Trophoblast cell (in vitro differentiated cells and primary cell): ENCODE measurements at regions not wholly inside any gene's neighbourhood (a gene's known extent, or its start where the extent isn't known, plus 50 kb on each side); places are given as distances from the start of the nearest gene placed in this dataset.

Experiments used
- DNase-seq, 2 donors: peaks; one replicate each; pipeline ENCODE4 v3.0.0-alpha.2; 2016
- H2AFZ ChIP-seq: 2 replicates; pipeline ENCODE4 v1.6.1; 2013; ENCODE audit warnings: low read length, moderate library complexity, mild to moderate bottlenecking; ENCODE audit not compliant: insufficient read depth, poor library complexity
- H2AK5ac ChIP-seq: 2 replicates; pipeline ENCODE4 v1.6.1; 2013; ENCODE audit warnings: mild to moderate bottlenecking, low read length
- H2BK120ac ChIP-seq: 2 replicates; pipeline ENCODE4 v1.6.1; 2013; ENCODE audit warnings: low read length, mild to moderate bottlenecking, moderate library complexity; ENCODE audit not compliant: insufficient read depth, poor library complexity
- H2BK12ac ChIP-seq: 2 replicates; pipeline ENCODE4 v1.6.1; 2013; ENCODE audit warnings: mild to moderate bottlenecking, low read length, moderate library complexity
- H2BK5ac ChIP-seq: 2 replicates; pipeline ENCODE4 v1.6.1; 2013; ENCODE audit warnings: low read length, low read depth, moderate library complexity, mild to moderate bottlenecking; ENCODE audit not compliant: poor library complexity
- H3K14ac ChIP-seq: 2 replicates; pipeline ENCODE4 v1.6.1; 2013; ENCODE audit warnings: mild to moderate bottlenecking, low read length
- H3K18ac ChIP-seq: 2 replicates; pipeline ENCODE4 v1.6.1; 2013; ENCODE audit warnings: mild to moderate bottlenecking, low read length
- H3K23ac ChIP-seq: 2 replicates; pipeline ENCODE4 v1.6.1; 2013; ENCODE audit warnings: low read length
- H3K27ac ChIP-seq: 2 replicates; pipeline ENCODE4 v1.5.1; 2013; ENCODE audit warnings: low read depth, mild to moderate bottlenecking, inconsistent platforms, low read length, moderate library complexity
- H3K27me3 ChIP-seq: 2 replicates; pipeline ENCODE4 v1.6.1; 2013; ENCODE audit warnings: inconsistent platforms, mild to moderate bottlenecking, low read length, moderate library complexity; ENCODE audit not compliant: insufficient read depth
- H3K36me3 ChIP-seq, 2 experiments: 1 replicate in 1 of 2; 2 replicates in 1 of 2; pipeline ENCODE4 v1.6.1; 2013; ENCODE audit warnings: low read length in 2 of 2, mild to moderate bottlenecking in 2 of 2, moderate library complexity in 1 of 2; ENCODE audit not compliant: insufficient read depth in 2 of 2, control insufficient read depth in 1 of 2
- H3K4ac ChIP-seq: 2 replicates; pipeline ENCODE4 v1.6.1; 2013; ENCODE audit warnings: low read depth, mild to moderate bottlenecking, low read length, moderate library complexity
- H3K4me1 ChIP-seq, 2 experiments: 1 replicate in 1 of 2; 2 replicates in 1 of 2; pipeline ENCODE4 v1.6.1; 2013; ENCODE audit warnings: low read length in 2 of 2, mild to moderate bottlenecking in 2 of 2, moderate library complexity in 1 of 2; ENCODE audit not compliant: insufficient read depth in 2 of 2, control insufficient read depth in 1 of 2
- H3K4me2 ChIP-seq: 2 replicates; pipeline ENCODE4 v1.6.1; 2013; ENCODE audit warnings: inconsistent platforms, mild to moderate bottlenecking, low read length, moderate library complexity
- H3K4me3 ChIP-seq: 2 replicates; pipeline ENCODE4 v1.5.1; 2013; ENCODE audit warnings: mild to moderate bottlenecking, low read depth, low read length, inconsistent platforms
- H3K79me1 ChIP-seq: one replicate; pipeline ENCODE4 v1.6.1; 2013; ENCODE audit warnings: low read length
- H3K79me2 ChIP-seq: 2 replicates; pipeline ENCODE4 v1.6.1; 2013; ENCODE audit warnings: low read length, mild to moderate bottlenecking; ENCODE audit not compliant: control insufficient read depth, insufficient read depth, poor library complexity
- H3K9ac ChIP-seq: 2 replicates; pipeline ENCODE4 v1.6.1; 2013; ENCODE audit warnings: mild to moderate bottlenecking, low read length
- H3K9me3 ChIP-seq: 2 replicates; pipeline ENCODE4 v1.6.1; 2013; ENCODE audit warnings: low read depth, mild to moderate bottlenecking, control low read depth, inconsistent platforms, low read length; ENCODE audit not compliant: insufficient read depth
- H4K12ac ChIP-seq: 2 replicates; pipeline ENCODE4 v1.6.1; 2013; ENCODE audit warnings: low read depth, mild to moderate bottlenecking, low read length, moderate library complexity
- H4K8ac ChIP-seq: 2 replicates; pipeline ENCODE4 v1.6.1; 2013; ENCODE audit warnings: low read depth, mild to moderate bottlenecking, low read length, moderate library complexity
- H4K91ac ChIP-seq: one replicate; pipeline ENCODE4 v1.6.1; 2013; ENCODE audit warnings: low read depth, mild to moderate bottlenecking, low read length, moderate library complexity
- WGBS: extraction: QIAGEN DNeasy Blood & Tissue Kit; methylation state at CpG from one replicate; pipeline ENCODE4 v1.1.7; 2013; ENCODE audit warnings: missing lambda C conversion rate; ENCODE audit not compliant: insufficient read length, insufficient coverage; ENCODE audit errors: extremely low coverage; 5-methylcytosine and 5-hydroxymethylcytosine counted together

DNA sequence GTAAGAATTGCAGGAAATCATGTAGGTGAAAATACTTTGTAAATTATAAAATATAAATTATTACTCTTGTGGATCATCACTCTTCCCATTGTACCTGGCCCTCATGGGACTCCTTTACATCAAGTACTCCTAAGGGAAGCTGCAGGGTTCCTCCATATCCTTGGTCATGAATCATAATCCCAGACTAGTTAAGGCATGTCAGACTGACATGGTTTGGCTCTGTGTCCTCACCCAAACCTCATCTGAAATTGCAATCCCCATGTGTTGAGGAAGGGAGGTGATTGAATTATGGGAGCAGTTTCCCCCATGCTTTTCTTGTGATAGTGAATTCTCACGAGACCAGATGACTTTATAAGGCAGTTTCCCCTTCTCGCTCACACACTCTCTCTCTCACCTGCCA, 77.1 kb downstream of the CMPK2 start:
- Histone ChIP-seq H3K27me3 (no peaks in the 10 kb centered on the region), H3K9ac (no peak overlapping the region), H4K8ac (no peak overlapping the region), H2AK5ac (no peak overlapping the region), H2BK5ac (no peak overlapping the region), H3K14ac (no peak overlapping the region), H3K4me1 (no peaks in the 10 kb centered on the region), H3K79me1 (no peaks in the 10 kb centered on the region), H4K12ac (no peak overlapping the region), H3K9me3 (no peaks in the 10 kb centered on the region), H3K18ac (no peak overlapping the region), H3K27ac (no peak overlapping the region), H2BK120ac (no peak overlapping the region), H2BK12ac (no peak overlapping the region), H3K4me2 (no peak overlapping the region), H2AFZ (no peak overlapping the region), H3K36me3 (no peaks in the 10 kb centered on the region), H4K91ac (no peak overlapping the region), H3K23ac (no peak overlapping the region), H3K4me3 (no peak overlapping the region), H3K4ac (no peak overlapping the region), H3K79me2 (no peaks in the 10 kb centered on the region)
- no CpG with 5 or more reads among the region's 2 CpGs for WGBS
- DNase-seq = no peak

DNA sequence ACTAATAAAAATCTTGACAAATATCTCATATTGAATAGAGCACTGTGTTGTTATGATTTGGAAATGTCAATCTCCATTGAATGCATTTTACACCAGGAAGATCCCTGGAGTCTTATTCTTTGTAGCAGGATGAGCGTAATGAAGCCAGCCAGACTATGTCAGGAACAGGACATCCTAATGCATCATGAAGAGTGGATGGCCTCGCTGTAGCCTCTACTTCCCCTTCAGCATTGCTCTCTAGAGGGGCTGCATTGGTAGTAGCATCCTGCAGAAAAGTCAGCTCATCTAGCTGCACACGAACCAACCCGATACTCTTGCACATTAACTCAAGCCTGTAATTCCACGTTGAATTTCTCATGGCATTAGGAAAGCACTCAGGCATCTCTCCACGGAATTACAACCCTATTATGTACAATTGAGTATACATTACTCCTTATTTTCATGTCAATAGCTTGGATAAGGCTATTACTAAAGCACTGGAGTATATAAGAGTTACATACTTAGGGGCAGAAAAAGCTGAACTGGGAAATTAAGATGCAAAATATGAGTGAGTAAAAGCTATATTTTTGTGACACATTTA, 76.1 kb downstream of the CMPK2 start:
- peaks cover 0 to 8% of the 10 kb centered on the region in 2 experiments for H3K4me1 ChIP-seq
- no peak overlapping the region for H3K4me3 ChIP-seq
- no peaks in the 10 kb centered on the region for H3K36me3 ChIP-seq
- no peak for DNase-seq
- H3K9ac ChIP-seq = no peak overlapping the region
- no peak overlapping the region for H3K4ac ChIP-seq
- H2AFZ ChIP-seq = no peak overlapping the region
- H3K4me2 ChIP-seq = no peak overlapping the region
- H3K27me3 ChIP-seq = no peaks in the 10 kb centered on the region
- no peak overlapping the region for H4K12ac ChIP-seq
- no peak overlapping the region for H2BK120ac ChIP-seq
- no peak overlapping the region for H3K27ac ChIP-seq
- H3K14ac ChIP-seq = no peak overlapping the region
- H2AK5ac ChIP-seq = no peak overlapping the region
- WGBS = no CpG with 5 or more reads among the region's 6 CpGs
- no peak overlapping the region for H4K8ac ChIP-seq
- H3K79me1 ChIP-seq = no peaks in the 10 kb centered on the region
- H4K91ac ChIP-seq = no peak overlapping the region
- H3K79me2 ChIP-seq = no peaks in the 10 kb centered on the region
- no peak overlapping the region for H3K23ac ChIP-seq
- H2BK12ac ChIP-seq = no peak overlapping the region
- no peaks in the 10 kb centered on the region for H3K9me3 ChIP-seq
- H3K18ac ChIP-seq = no peak overlapping the region
- no peak overlapping the region for H2BK5ac ChIP-seq

DNA sequence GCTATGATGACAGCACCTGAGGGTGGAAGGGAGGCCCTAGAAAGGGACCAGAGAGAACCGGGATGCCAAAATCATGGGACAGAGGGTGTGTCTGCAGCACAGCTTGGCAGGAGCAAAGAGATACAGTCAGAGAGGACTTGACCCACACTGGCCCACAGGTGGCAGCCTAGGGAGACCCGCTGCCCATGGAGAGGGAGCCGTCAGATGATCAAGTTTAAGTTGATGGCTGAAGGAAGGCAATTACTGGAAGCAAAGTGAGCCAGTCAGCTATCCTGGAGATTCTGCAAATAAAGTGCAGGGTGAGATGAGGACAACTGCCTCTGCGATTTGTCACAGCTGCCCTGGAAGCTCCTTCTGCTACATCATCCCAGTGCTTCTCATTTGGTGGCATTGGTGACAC, 74.0 kb downstream of the CMPK2 start:
- Histone ChIP-seq H3K4ac (no peak overlapping the region), H3K27ac (no peak overlapping the region), H3K4me3 (no peak overlapping the region), H4K8ac (no peak overlapping the region), H2AFZ (no peak overlapping the region), H3K79me2 (no peaks in the 10 kb centered on the region), H3K36me3 (no peaks in the 10 kb centered on the region), H3K9me3 (no peaks in the 10 kb centered on the region), H3K18ac (no peak overlapping the region), H4K91ac (no peak overlapping the region), H4K12ac (no peak overlapping the region), H2BK120ac (no peak overlapping the region), H2AK5ac (no peak overlapping the region), H3K27me3 (no peaks in the 10 kb centered on the region), H3K4me2 (no peak overlapping the region), H2BK5ac (no peak overlapping the region), H2BK12ac (no peak overlapping the region), H3K23ac (no peak overlapping the region), H3K14ac (no peak overlapping the region), H3K9ac (no peak overlapping the region), H3K79me1 (no peaks in the 10 kb centered on the region), H3K4me1 (peaks cover 0 to 9% of the 10 kb centered on the region in 2 experiments)
- no CpG with 5 or more reads among the region's 4 CpGs for WGBS
- no peak for DNase-seq

DNA sequence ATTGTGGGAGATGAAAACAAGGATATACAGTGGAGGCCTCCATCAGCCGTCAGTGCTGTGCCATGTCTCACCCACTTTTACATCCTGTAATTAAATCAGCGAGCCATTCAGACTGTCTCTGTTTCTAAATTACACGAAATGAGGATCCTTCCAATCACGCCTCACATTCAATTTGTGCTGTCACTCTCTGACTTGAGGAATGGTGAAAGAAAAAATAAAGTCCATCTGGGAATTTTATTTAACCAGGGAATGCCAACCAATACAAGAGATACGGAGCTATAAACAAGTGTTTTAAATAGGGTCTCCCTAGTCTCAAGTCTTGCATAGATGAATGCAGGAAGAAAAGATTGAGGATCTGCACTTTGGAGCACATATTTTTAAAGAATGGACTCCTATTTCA, 72.8 kb downstream of the CMPK2 start:
- no peak overlapping the region for H2BK120ac ChIP-seq
- no CpG with 5 or more reads among the region's 5 CpGs for WGBS
- H3K18ac ChIP-seq = no peak overlapping the region
- H3K27me3 ChIP-seq = no peaks in the 10 kb centered on the region
- no peak overlapping the region for H3K23ac ChIP-seq
- no peak overlapping the region for H2AK5ac ChIP-seq
- H3K4me1 ChIP-seq = peaks cover 0 to 9% of the 10 kb centered on the region in 2 experiments
- H3K9ac ChIP-seq = no peak overlapping the region
- H3K79me2 ChIP-seq = no peaks in the 10 kb centered on the region
- no peak for DNase-seq
- H3K9me3 ChIP-seq = no peaks in the 10 kb centered on the region
- H3K79me1 ChIP-seq = no peaks in the 10 kb centered on the region
- no peaks in the 10 kb centered on the region for H3K36me3 ChIP-seq
- H3K4me3 ChIP-seq = no peak overlapping the region
- no peak overlapping the region for H4K8ac ChIP-seq
- no peak overlapping the region for H3K4me2 ChIP-seq
- no peak overlapping the region for H2BK12ac ChIP-seq
- H3K27ac ChIP-seq = no peak overlapping the region
- no peak overlapping the region for H4K91ac ChIP-seq
- no peak overlapping the region for H4K12ac ChIP-seq
- no peak overlapping the region for H2BK5ac ChIP-seq
- no peak overlapping the region for H2AFZ ChIP-seq
- no peak overlapping the region for H3K4ac ChIP-seq
- H3K14ac ChIP-seq = no peak overlapping the region
